PC-9 (cell line): ENCODE measurements at regions not wholly inside any gene's neighbourhood (a gene's known extent, or its start where the extent isn't known, plus 50 kb on each side); places are given as distances from the start of the nearest gene placed in this dataset.
A peak's percentile ranks its signal among the peaks of the same experiment; 100 is the strongest.
"Not testable (repeated sequence)": the region's sequence is repeated elsewhere in the genome, so short reads cannot be mapped to it uniquely, and the experiment has no call there.

Experiments
- BruUV-seq: library from RNA; stranded (reverse); fragments of 400-500 nt; replicated peaks from 2 replicates; lab custom pipeline; 2021; lab: Mats Ljungman, UMichigan
- CTCF ChIA-PET: fragments of 300-600 bp; sonication (Branson Sonifier 250); formaldehyde crosslinking; loops from one replicate; lab custom pipeline; 2022; ENCODE audit warnings: antibody characterized with exemption; lab: Charles Lee
- POLR2A ChIA-PET: fragments of 300-600 bp; sonication (Branson Sonifier 250); formaldehyde crosslinking; loops from one replicate; lab custom pipeline; 2022; ENCODE audit warnings: antibody characterized with exemption; ENCODE audit not compliant: unreplicated experiment; lab: Charles Lee
- DNase-seq, 2 experiments: peaks; one replicate each; pipeline versions ENCODE4 v3.0.0 to v3.0.0-alpha.2; 2015 to 2022; ENCODE audit warnings: mixed read lengths in 1 of 2
- H2AFZ ChIP-seq: fragments of 200-600 bp; sonication (generic); 2 replicates; pipeline ENCODE4 v1.8.1; 2017; ENCODE audit warnings: antibody characterized with exemption
- H3F3A ChIP-seq: fragments of 200-600 bp; sonication (generic); 2 replicates; pipeline ENCODE4 v1.8.1; 2017; ENCODE audit warnings: antibody characterized with exemption, mild to moderate bottlenecking, low read depth; ENCODE audit not compliant: insufficient read depth
- H3K27ac ChIP-seq: fragments of 200-600 bp; sonication (generic); 2 replicates; pipeline ENCODE4 v1.6.1; 2016; ENCODE audit warnings: mixed run types
- H3K27me3 ChIP-seq: fragments of 200-600 bp; sonication (generic); 2 replicates; pipeline ENCODE4 v1.6.1; 2016; ENCODE audit warnings: low read depth, mixed run types; ENCODE audit not compliant: insufficient read depth
- H3K36me3 ChIP-seq: fragments of 200-600 bp; sonication (generic); 2 replicates; pipeline ENCODE4 v1.6.1; 2016; ENCODE audit warnings: low read depth, mixed run types
- H3K4me1 ChIP-seq: fragments of 200-600 bp; sonication (generic); replicated peaks from 2 replicates; pipeline ENCODE4 v1.6.1; 2016; ENCODE audit warnings: mixed run types; ENCODE audit not compliant: insufficient read depth
- H3K4me2 ChIP-seq: fragments of 200-600 bp; sonication (generic); 2 replicates; pipeline ENCODE4 v1.6.1; 2017; ENCODE audit warnings: mixed run types
- H3K4me3 ChIP-seq: fragments of 200-600 bp; sonication (generic); 2 replicates; pipeline ENCODE4 v1.6.1; 2016; ENCODE audit warnings: mixed run types
- H3K79me2 ChIP-seq: fragments of 200-600 bp; sonication (generic); 2 replicates; pipeline ENCODE4 v1.6.1; 2017; ENCODE audit warnings: low read depth, mixed run types
- H3K9me2 ChIP-seq: fragments of 200-600 bp; sonication (generic); 2 replicates; pipeline ENCODE4 v1.8.1; 2017; ENCODE audit warnings: mild to moderate bottlenecking; ENCODE audit not compliant: insufficient read depth
- H3K9me3 ChIP-seq: fragments of 200-600 bp; sonication (generic); 2 replicates; pipeline ENCODE4 v1.8.1; 2016; ENCODE audit warnings: low read depth; ENCODE audit not compliant: insufficient read depth
- H4K20me1 ChIP-seq: fragments of 200-600 bp; sonication (generic); 2 replicates; pipeline ENCODE4 v1.8.1; 2017; ENCODE audit not compliant: insufficient read depth
- EZH2 ChIP-seq: fragments of 200-600 bp; sonication (generic); IDR thresholded peaks from 2 replicates; pipeline ENCODE4 v1.8.0; 2017; ENCODE audit warnings: antibody characterized with exemption, low read depth
- intact Hi-C: fragments of 100-400 bp; cut with micrococcal nuclease; formaldehyde crosslinking; loops from one replicate; pipeline ENCODE4 v1.10.0; 2022; ENCODE audit not compliant: unreplicated experiment
- TF ChIP-seq, protein P1 (sequence below): fragments of 200-600 bp; sonication (generic); conservative IDR thresholded peaks from 2 replicates; pipeline ENCODE4 v1.6.1; 2017; ENCODE audit warnings: mixed run types, antibody characterized with exemption, mild to moderate bottlenecking, moderate library complexity

DNA sequence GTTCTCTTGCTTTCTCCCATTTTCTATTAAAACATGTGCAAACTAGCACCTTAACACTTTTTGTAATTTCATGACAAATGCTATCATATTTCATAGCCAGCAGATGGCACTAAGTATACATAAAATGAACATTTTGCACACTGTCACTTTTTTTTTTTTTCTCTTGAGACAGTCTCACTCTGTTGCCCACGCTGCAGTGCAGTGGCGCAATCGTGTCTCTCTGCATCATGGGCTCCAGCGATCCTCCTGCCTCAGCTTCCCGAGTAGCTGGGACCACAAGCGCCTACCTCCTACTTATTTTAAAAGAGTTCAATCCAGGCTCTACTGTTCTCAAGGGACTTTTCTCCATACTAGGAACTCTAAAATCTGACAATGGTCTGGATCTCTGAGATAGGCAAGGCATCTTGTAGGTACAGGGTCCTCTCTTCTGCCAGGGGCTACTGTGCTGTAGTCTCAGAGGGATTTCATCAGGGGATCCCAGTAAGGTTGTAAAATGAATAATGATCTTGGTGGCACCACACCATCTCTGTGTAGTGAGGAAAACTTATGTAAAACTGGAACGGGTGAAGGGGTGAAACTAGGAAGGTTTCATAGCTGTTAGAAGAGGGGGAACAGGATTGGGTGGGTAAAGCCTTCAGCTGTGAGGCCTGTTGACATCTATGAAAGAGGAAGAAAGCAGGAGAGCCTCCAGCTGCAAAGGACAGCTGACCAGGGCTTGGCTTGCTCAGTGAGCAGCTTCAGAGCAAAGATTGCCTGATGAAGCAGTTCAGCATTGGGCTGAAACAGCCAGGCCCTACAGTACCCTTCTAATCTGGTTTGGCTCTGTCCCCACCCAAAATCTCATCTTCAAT, 196.9 kb downstream of the AVL9 start:
- CTCF ChIA-PET, H4K20me1 ChIP-seq, H3K4me1 ChIP-seq, POLR2A ChIA-PET, H3K27ac ChIP-seq, H3F3A ChIP-seq, H3K36me3 ChIP-seq, H3K79me2 ChIP-seq, BruUV-seq, H3K9me2 ChIP-seq, H3K27me3 ChIP-seq, H3K9me3 ChIP-seq: not testable (repeated sequence)
- peak; percentile 30 to 59 for DNase-seq
- peak overlapping the region; percentile 32; the same call in 1 of the 2 replicates for H2AFZ ChIP-seq
- TF ChIP-seq, protein P1, sequence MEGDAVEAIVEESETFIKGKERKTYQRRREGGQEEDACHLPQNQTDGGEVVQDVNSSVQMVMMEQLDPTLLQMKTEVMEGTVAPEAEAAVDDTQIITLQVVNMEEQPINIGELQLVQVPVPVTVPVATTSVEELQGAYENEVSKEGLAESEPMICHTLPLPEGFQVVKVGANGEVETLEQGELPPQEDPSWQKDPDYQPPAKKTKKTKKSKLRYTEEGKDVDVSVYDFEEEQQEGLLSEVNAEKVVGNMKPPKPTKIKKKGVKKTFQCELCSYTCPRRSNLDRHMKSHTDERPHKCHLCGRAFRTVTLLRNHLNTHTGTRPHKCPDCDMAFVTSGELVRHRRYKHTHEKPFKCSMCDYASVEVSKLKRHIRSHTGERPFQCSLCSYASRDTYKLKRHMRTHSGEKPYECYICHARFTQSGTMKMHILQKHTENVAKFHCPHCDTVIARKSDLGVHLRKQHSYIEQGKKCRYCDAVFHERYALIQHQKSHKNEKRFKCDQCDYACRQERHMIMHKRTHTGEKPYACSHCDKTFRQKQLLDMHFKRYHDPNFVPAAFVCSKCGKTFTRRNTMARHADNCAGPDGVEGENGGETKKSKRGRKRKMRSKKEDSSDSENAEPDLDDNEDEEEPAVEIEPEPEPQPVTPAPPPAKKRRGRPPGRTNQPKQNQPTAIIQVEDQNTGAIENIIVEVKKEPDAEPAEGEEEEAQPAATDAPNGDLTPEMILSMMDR: peak; percentile 69
- H3K4me2 ChIP-seq: peak overlapping the region; percentile 65
- peak overlapping the region; percentile 31; the same call in 1 of the 2 replicates for H3K4me3 ChIP-seq
- intact Hi-C loops: loop anchor here (5.0 kb wide), 1 partner anchor 415 kb away; the partner anchor contains the start of gene RP9

DNA sequence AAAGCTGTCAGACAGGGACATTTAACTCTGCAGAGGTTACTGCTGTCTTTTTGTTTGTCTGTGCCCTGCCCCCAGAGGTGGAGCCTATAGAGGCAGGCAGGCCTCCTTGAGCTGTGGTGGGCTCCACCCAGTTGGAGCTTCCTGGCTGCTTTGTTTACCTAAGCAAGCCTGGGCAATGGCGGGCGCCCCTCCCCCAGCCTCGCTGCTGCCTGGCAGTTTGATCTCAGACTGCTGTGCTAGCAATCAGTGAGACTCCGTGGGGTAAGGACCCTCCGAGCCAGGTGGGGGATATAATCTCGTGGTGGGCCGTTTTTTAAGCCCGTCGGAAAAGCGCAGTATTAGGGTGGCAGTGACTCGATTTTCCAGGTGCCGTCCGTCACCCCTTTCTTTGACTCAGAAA, 192.8 kb downstream of the AVL9 start:
- H3K27me3 ChIP-seq, POLR2A ChIA-PET, H3F3A ChIP-seq, H3K36me3 ChIP-seq, H3K4me3 ChIP-seq, H2AFZ ChIP-seq, H3K79me2 ChIP-seq, H3K9me2 ChIP-seq, H3K4me2 ChIP-seq, H3K4me1 ChIP-seq, intact Hi-C loops, DNase-seq, H3K27ac ChIP-seq, CTCF ChIA-PET, H3K9me3 ChIP-seq, H4K20me1 ChIP-seq, BruUV-seq: not testable (repeated sequence)

DNA sequence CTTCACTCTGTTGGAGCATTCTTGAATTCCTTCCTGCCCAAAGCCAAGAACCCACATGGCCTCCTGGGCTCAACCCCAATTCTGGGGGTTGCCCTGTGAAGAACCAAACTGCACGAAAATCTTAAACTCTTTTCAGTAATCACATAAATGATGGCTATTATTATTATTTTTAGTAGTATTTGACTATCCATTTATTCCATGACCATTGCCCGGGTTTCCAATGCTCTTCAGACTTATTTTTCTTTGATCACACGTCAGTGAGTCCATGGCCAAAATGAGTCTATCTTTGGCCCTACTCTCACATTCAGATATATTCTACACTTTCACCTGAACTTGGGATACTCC, 185.9 kb downstream of the AVL9 start:
- peaks cover 44% of the 10 kb centered on the region for H3K4me1 ChIP-seq
- POLR2A ChIA-PET: no interaction called here
- peak overlapping the region; percentile 86 for H3K27ac ChIP-seq
- no peak overlapping the region for H3K4me3 ChIP-seq
- H3K4me2 ChIP-seq: peak overlapping the region; percentile 77
- peaks cover 4% of the 10 kb centered on the region; the same call in 1 of the 2 replicates for H3K9me3 ChIP-seq
- no peaks in the 10 kb centered on the region for H3K79me2 ChIP-seq
- TF ChIP-seq, protein P1: no peak
- TF ChIP-seq EZH2: no peak
- peaks cover 20% of the 10 kb centered on the region for H3F3A ChIP-seq
- no peak overlapping the region for H2AFZ ChIP-seq
- no peaks in the 10 kb centered on the region for H3K27me3 ChIP-seq
- BruUV-seq: TSS peak; percentile 89
- CTCF ChIA-PET: no interaction called here
- no peak for DNase-seq
- intact Hi-C loops: loop anchor here (2.0 to 5.0 kb wide), 2 partner anchors 94 to 186 kb away; partner anchors contain the start of gene AVL9
- H4K20me1 ChIP-seq: no peaks in the 10 kb centered on the region
- no peaks in the 10 kb centered on the region; the same call in 1 of the 2 replicates for H3K9me2 ChIP-seq
- 0 out of 2 replicates have a peak, but pooled peaks cover 3% of the 10 kb centered on the region for H3K36me3 ChIP-seq
